GM21723 (cell line): ENCODE measurements at regions not wholly inside any gene's neighbourhood (a gene's known extent, or its start where the extent isn't known, plus 50 kb on each side); places are given as distances from the start of the nearest gene placed in this dataset.
"Not testable (repeated sequence)": the region's sequence is repeated elsewhere in the genome, so short reads cannot be mapped to it uniquely, and the experiment has no call there.

Experiments used
- ATAC-seq: cut with Tn5 transposase; IDR thresholded peaks from one replicate; pipeline ENCODE4 v1.9.1; 2021; ENCODE audit warnings: mild to moderate bottlenecking, moderate library complexity; ENCODE audit not compliant: unreplicated experiment

DNA sequence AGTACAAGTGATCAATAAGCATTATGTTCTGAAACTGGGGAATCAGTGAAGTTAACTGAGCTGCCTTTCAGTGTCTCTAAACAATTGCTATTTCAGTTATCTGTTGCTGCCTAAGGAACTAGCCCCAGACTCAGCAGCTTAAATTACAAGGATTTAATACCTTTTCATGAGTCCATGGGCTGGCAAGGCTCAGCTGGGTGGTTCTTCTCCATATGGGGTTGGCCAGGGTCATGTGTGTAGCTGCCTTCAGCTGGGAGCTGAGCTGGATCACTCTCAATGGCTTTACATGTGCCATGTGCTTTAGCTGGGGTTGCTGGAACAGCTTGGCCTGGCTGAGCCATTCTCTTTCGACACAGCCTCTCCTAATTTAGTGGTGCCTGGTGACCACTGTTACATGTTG, 295.0 kb upstream of the NCAM1 start:
- no peak for ATAC-seq

DNA sequence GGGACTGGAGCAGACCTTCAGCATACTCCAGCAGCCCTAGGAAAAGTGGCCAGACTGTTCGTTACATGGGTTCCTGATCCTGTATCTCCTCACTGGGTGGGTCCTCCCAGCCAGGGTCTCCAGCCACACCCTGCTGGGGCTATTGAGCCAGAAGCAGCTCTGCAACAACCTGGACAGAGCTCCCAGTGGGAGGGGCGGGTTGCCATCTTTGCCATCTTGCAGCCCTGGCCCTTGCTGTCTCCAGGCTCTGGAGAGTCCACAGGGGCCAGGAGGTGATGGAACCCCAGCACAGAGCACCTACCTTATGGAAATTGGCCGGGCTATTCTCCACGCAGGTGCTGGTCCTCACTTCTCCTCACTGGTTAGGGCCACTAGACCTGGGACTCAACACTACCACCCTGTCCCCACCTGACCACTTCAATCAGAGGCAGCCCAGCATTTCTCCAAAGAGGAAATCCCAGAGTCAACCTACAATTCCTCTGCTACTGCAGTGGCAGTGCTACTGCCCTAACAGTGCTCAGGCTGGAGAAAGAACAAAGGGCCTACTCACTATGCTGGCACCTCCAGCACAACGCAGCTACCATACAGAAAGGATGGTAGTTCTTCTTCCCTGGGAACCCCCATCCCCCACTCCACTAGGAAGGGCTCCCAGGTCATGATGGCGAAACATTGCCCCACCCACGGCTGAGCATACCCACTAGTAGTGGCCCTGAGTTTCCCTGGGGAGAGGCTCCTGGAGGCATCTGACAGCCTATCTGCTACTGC, 290.2 kb upstream of the NCAM1 start:
- ATAC-seq = no peak

DNA sequence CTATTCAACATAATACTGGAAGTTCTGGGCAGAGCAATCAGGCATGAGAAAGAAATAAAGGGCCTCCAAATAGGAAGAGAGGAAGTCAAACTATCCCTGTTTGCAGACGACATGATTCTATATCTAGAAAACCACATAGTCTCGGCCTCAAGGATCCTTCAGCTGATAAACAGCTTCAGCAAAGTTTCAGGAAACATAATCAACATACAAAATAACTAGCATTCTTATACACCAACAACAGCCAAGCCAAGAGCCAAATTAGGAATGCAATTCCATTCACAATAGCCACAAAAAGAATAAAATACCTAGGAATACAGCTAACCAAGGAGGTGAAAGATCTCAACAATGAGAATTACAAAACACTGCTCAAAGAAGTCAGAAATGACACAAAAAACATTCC, 287.8 kb upstream of the NCAM1 start:
- ATAC-seq = not testable (repeated sequence)

DNA sequence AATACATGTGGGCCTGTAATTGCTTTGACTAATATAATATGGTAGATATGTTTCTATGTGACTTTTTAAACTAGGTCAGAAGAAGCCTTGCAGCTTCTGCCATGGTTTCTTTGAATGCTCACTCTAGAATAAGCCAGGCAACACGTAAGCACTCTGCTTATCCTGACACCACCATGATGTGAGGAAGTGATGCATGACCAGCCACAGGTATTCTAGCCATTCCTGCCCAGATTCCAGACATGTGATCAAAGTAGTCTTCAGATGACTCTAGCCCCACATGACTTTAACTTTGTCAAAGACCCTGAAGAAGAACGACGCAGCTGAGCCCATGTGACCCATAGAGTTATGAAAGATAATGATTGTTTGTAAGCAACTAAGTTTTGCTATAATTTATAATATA, 276.1 kb upstream of the NCAM1 start:
- no peak for ATAC-seq

DNA sequence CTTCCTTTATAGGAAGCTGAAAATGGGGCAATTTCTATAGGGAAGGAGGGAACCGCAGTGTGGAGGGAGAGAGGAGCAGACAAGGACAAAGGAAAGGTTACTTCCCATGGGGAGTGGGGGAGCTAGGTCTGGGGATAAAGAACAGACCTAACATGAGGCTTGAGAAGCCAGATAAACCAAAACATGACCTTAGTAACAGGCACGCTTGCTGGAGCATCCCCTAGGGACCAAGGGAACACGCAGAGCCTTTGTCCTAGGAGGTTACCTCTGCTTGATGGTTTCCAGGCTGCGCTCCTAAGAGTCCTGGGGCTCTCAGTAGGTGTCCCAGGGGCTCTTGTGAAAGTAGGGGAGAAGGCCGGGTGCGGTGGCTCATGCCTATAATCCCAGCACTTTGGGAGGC, 271.4 kb upstream of the NCAM1 start:
- ATAC-seq = no peak

DNA sequence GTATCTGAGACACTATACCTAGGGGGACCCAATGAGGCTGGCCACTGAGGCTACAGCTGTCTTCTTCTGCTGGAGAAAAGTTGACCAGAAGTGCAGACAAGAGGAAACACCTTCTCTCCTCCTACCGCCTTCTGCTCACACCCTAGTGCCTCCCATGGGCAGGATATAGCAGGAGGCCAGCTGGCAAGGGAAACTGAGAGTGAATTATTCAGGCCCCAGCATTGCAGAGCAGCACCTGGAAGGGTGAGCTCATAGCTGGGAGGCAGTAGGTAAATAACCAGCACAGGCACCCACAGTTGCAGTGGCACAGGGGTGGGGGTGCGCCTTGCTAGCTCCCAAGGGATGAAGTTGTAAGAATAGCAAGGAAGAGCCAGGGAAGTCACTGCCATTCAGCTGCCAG, 267.4 kb upstream of the NCAM1 start:
- no peak for ATAC-seq

DNA sequence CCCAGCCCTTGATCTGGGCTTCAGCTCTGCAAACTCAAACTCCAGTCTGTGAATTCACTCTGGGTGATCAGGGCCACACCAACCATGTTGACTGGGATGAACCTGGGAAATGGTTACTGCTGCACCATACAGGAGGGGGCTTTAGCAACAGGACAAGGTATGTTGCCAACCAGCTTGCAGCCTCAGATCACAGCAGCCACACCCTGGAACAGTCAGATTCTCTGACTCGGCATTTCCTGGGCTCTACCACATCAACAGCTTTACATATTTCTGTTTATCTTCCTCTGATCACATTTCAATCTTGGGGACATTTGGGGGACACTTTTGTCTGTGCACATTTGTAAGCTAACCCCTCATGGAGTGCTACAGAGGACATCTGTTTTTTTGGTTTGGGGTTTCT, 267.0 kb upstream of the NCAM1 start:
- no peak for ATAC-seq

DNA sequence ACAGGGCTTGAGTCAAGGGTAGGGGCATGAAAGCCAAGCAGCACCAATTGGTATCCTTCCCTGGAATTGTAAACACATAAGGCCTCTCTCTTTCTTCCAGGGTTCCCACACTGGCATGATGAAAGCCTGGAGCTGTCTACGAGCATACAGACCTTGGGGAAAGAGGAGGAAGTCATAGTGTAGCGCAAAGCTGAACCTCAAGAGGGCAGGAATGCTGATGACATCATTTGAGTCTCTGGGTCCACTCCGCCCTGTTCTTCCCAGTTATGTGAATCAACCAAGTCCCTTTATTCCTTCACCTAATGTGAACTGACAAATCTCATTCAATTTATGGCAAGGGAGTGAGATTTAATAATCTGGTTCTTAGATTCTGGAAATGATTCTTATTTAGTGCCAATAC, 266.4 kb upstream of the NCAM1 start:
- ATAC-seq = no peak

DNA sequence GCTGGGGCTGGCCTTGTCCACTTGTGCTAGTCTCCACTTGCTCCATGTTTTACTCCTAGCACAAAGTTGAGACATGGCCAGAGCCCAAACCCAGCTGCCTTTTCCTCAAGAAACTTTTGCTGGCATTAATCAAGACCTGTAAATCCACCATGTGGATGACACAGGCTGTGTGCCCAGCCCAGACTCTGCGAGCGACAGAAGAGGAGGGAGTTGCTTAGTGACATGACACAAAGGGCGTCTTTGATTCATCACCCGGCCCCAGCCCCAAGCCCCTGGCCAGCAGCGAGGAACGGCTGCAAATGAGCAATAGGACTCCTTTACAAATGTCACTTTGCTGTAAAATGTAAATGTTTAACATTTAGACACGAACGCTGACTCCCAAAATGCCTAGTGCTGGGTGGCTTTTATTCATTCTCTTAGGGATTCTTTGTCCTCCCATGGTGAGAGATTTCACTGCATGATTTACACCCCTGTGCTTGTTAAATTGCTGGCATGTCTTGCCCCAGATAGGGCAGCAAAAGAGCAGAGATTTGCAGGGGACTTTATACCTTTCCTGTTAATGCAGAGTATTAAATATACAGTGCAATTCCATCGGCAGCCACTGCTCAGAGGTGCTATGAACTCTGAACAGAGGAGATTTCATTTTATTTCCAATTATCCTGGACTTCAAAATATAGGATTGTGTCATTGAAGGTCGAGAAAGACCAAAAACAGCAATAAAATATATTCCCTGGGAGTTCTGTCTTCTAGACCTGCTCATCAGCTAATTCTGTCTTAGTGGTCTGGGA, 263.6 kb upstream of the NCAM1 start:
- ATAC-seq = no peak

DNA sequence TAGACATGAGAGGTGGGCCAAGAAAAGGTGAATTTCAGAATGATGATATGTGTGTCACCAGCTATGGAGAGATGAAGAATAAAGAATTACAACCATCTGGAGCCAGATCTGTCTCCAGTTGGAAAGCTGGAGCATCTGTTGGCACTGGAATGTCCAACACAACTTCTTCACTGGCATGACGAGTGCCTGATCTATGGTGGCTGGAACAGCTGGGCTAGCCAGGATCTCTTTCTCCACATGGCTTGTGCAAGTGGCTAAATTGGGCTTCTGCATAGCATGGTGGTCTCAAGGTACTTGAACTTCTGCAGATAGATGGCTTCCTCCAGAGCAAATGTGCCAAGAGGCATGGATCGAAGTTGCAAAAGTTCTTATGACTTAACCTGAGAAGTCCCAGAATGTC, 256.1 kb upstream of the NCAM1 start:
- no peak for ATAC-seq

DNA sequence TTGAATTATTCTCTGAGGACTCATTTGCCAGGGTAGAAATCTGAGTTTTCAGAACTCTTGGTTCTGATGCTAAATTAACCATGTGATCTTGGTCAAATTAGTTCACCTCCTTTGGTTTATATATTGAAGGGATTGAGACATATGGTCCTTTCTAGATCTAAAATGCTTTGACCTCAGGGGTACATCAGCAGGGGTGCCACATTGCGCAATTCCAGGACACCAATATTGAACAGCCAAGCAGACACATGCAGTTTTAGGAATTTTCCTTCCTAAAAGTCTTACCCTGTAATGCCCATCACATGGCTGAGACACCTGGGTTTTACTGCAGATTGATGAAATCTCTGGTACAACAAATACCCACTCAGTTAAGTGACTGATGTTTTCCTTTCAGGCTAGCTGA, 254.4 kb upstream of the NCAM1 start:
- no peak for ATAC-seq

DNA sequence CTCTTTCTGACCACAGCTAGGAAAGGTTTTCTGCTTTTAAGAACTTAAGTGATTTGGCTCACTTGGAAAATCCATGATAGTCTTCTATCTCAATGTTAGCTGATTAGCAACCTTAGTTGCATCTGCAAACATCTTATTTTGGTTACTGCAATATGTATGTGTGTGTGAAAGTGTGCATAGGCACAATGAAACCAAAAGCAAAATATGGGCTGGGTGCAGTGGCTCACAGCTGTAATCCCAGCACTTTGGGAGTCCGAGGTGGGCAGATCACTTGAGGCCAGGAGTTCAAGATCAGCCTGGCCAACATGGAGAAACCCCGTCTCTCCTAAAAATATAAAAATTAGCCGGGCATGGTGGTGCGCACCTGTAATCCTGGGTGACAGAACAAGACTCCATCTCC, 246.9 kb upstream of the NCAM1 start:
- not testable (repeated sequence) for ATAC-seq

DNA sequence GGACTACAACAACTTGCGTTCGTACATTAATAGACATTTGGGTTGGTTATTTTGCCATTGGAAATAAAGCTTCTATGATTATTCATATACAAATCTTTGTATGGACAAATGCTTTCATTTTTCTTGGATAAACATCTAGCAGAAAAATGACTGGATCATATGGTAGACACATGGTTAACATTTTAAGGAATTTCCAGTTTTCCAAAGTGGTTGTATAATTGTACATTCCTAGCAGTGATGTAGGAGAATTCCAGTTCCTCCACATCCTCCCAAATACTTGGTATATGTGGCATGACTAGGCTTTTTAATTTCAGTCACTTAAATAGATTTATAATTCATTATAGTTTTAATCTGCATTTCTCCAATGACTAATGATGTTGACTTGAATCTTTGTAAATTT, 246.2 kb upstream of the NCAM1 start:
- no peak for ATAC-seq

DNA sequence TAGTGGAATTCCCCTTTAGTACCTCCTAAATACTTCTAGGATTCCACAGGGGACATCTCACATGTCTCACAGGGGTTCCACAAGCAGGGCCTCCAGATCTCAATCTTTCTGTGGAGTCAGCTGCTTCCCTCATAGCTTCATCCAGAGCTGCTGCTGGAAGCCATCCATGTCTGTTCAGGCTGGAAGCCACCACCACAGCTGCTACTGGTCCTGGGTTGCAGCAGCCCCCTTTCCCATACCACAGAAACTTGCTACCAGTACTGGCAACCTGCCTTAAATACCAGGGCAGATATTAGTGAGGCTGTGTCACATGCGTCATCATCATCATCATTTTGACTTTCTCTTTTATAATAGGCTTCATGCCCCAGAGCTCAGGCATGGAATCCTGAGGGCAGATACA, 242.7 kb upstream of the NCAM1 start:
- no peak for ATAC-seq

DNA sequence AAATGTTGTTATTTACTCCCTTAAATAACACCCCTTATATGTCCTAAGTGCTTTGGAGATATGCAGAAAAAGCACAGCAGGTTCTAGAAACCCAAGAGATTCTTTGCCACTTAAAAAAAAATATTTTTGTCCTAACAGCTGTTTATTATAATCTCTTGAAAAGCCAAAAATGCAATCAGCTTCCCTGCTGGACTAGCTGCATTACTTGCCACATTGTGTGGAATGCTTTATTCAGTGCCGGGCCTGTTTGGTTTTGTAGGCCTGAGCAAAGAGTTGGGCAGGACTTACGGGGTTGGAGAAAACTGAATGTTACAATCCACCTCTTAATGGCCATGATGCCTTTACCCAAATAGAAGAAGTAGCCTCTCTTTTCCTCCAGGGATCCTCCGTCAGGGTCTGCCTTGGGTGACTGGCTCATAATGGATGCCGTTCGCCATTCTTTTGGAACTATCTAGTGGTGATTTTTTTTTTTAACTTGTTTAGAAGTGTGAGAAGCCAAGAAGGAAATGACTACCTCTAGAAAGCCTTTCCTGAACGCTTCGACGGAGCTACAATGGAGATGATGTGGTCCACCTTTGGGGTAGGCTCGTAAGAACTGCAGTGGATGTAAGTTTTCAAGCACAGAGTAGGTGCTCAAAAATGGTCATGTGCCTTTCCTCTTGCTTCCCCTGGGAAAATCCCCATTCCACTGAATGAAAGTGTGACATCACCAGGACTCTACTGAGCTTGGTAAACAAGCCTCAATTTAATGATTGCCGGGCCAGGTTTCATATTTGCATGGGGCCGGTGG, 241.3 kb upstream of the NCAM1 start:
- no peak for ATAC-seq

DNA sequence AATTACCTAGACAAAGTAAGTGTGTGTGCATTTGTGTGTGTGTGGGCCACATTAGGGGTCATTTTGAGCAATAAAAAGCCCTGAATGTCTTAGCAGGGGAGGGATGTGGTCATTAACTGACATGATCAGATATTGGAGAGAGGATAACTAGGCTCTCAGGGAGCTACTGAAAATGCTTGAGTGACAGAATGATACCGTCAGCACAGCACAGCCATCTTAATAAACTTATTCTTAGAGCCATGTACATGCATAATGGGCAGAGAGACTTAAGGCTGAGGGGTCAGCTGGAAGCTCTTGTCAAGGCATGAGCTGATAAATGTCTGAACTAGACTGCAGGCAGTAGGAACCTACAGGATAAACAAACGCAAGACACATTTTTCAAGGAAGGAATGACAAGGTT, 239.1 kb upstream of the NCAM1 start:
- ATAC-seq = no peak

DNA sequence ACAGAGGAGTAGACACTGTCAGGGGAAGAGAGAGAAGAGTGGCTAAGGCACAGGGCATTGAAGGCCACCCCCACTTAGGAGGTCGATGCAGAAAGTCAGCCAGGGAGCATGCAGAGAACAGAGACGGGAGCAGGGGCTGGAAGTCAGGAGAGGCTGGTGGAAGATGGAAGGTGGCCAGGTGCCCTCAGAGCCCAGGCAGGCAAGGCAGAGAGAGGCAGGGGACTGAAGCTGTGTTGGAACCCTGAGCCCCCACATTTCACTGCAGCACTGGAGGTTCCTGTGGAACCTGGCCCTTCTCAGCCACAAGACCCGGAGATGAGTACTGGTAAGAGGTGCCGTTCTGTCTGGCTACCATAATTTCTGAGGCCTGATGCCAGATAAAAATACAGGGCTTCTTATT, 238.3 kb upstream of the NCAM1 start:
- no peak for ATAC-seq

DNA sequence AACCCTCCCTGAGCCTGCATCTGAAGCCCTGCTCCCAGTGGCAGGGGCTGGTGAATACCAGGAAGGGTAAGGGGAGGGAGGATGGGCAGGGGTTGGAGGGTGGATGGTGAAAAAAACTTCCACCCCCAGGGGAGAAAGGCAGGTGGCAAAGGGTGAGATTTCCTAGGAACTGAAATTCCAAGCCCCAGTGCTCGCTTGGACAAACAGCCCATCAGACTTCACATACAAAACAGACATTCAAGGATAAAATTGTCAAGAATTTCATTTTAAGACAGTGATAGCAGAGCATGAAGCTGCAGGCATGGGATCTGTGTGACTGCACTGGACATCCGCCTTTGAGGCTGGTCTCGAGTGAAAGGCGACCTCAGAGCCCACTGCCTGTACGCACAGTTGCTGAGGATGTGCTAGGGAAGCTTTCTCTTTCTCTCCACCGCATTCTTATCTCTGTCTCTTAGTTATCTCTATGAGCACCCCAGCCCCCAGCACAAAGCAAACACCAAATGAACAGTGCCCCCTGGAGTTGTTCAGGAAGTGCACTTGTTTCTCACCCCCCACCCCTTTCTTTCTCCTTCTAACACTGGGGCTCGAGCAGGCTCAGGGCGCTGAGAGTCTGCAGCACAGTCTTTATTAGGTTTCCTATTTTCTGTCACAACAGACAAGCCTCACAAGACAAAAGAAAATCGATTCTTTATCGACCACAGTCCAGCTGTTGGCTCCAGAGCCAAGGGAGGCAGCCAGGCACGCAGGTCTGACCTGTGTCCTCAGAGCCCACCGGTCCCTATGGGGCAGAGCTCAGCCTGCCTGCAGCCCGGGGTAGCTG, 237.3 kb upstream of the NCAM1 start:
- no peak for ATAC-seq

DNA sequence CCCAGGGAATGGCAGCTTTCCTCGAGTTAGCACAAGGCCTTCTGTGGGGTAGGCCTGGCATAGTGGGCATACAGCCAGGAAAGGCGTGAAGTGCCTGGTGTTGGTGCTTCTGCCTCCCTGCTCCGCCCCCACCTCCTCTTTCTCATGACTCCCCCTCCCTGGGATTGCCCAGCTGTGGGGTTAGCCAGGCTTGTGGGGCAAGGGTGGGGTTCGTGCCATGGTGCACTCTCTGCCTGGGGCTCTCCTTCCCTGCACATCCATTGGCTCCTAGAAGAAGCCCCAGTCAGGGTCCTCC, 236.8 kb upstream of the NCAM1 start:
- ATAC-seq = no peak

DNA sequence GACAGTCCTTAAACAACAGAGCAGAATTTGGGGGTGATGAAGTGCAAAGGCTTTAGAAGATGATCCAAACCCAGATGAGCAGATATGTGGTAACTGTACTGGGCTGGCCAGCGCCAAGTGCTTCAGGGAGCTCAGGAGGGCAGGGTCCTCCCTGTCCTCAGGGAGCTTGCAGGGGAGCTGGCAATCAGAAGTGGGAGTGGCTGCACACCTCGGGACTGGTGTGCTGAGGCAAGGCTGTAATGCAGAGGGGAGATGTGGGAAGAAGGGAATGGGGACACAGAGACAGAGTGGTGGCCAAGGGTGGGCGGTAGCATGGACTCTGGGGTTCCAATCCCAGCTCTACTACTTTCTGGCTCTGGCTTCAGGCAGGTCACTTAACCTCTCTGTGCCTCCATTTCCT, 235.6 kb upstream of the NCAM1 start:
- no peak for ATAC-seq

DNA sequence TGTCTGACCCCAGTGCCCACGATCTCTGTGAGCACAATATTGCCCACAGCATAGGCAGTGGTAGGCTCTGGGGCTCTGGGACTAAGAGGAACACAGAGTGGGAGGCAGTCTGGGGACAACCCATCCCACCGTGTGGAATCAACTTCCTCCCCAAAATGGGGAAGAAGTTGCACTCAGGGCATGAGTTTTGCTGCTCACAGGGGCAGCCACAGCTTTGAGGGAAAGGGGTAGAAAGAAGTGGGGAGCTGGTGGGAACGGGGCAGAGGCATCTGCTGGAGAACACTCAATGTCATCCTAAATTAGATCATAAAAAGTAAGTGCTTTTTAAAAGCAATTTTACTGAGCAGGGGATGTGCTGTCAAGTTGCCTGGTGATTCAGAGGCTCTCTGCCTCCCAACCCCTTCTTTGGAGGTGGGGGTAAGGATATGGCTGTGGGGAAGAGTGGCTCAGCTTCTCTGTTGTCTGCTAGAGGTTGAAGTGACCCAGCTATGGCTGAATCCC, 233.8 kb upstream of the NCAM1 start:
- no peak for ATAC-seq
